DND-41 (cell line): ENCODE measurements at regions not wholly inside any gene's neighbourhood (a gene's known extent, or its start where the extent isn't known, plus 50 kb on each side); places are given as distances from the start of the nearest gene placed in this dataset.

Source experiments
- ATAC-seq: fragments of 200-7000 bp; cut with Tn5 transposase; 3 replicates; pipeline ENCODE4 v1.9.1; 2021; ENCODE audit warnings: low read depth; ENCODE audit not compliant: insufficient read depth
- DNase-seq: peaks from one replicate; pipeline ENCODE4 v3.0.0-alpha.2; 2020
- H2AFZ ChIP-seq: 2 replicates; pipeline ENCODE4 v1.6.0; 2012; ENCODE audit warnings: low read depth, low read length
- H3K27ac ChIP-seq: 2 replicates; pipeline ENCODE4 v1.5.1; 2012; ENCODE audit warnings: low read length, inconsistent platforms
- H3K27me3 ChIP-seq: fragments of 200-600 bp; sonication (generic); 2 replicates; pipeline ENCODE4 v1.6.0; 2012; ENCODE audit warnings: low read length, mild to moderate bottlenecking, inconsistent platforms; ENCODE audit not compliant: insufficient read depth, poor library complexity
- H3K36me3 ChIP-seq: 2 replicates; pipeline ENCODE4 v1.5.1; 2012; ENCODE audit warnings: low read length, inconsistent platforms; ENCODE audit not compliant: insufficient read depth
- H3K4me1 ChIP-seq: 2 replicates; pipeline ENCODE4 v1.5.1; 2012; ENCODE audit warnings: mild to moderate bottlenecking, low read length; ENCODE audit not compliant: insufficient read depth
- H3K4me2 ChIP-seq: 2 replicates; pipeline ENCODE4 v1.6.0; 2012; ENCODE audit warnings: mild to moderate bottlenecking, moderate library complexity, low read length, inconsistent platforms; ENCODE audit not compliant: insufficient read depth
- H3K4me3 ChIP-seq, 2 experiments: fragments of 200-600 bp in 1 of 2; shearing (Covaris generic) in 1 of 2; 2 replicates each; pipeline ENCODE4 v1.5.1; 2012 to 2016; ENCODE audit warnings: inconsistent platforms in 2 of 2, low read length in 2 of 2, mild to moderate bottlenecking in 2 of 2, low read depth in 1 of 2, moderate library complexity in 1 of 2
- H3K79me2 ChIP-seq: 2 replicates; pipeline ENCODE4 v1.6.0; 2012; ENCODE audit warnings: low read length, inconsistent platforms; ENCODE audit not compliant: insufficient read depth
- H3K9ac ChIP-seq: 2 replicates; pipeline ENCODE4 v1.6.0; 2012; ENCODE audit warnings: low read depth, mild to moderate bottlenecking, inconsistent platforms, low read length, moderate library complexity
- H3K9me3 ChIP-seq: 2 replicates; pipeline ENCODE4 v1.5.1; 2012; ENCODE audit warnings: low read length, moderate library complexity, mild to moderate bottlenecking, inconsistent platforms; ENCODE audit not compliant: insufficient read depth, severe bottlenecking
- H4K20me1 ChIP-seq: 2 replicates; pipeline ENCODE4 v1.6.0; 2012; ENCODE audit warnings: low read length; ENCODE audit not compliant: insufficient read depth
- CTCF ChIP-seq: IDR thresholded peaks from 2 replicates; pipeline ENCODE4 v1.5.1; 2012; ENCODE audit warnings: borderline replicate concordance, low read length, moderate library complexity, mild to moderate bottlenecking; ENCODE audit not compliant: poor library complexity, severe bottlenecking; ENCODE audit errors: extremely low read depth
- EZH2 ChIP-seq: IDR thresholded peaks from 3 replicates; pipeline ENCODE4 v1.6.1; 2012; ENCODE audit warnings: borderline replicate concordance, low read depth, mild to moderate bottlenecking, moderate library complexity, low read length, inconsistent platforms; ENCODE audit not compliant: severe bottlenecking

- Histone ChIP-seq H3K27ac (no peak overlapping the region; the same call in 1 of the 2 replicates), H3K4me2 (no peak overlapping the region), H3K27me3 (no peaks in the 10 kb centered on the region), H4K20me1 (no peaks in the 10 kb centered on the region), H3K4me1 (peaks cover 56% of the 10 kb centered on the region), H3K36me3 (no peaks in the 10 kb centered on the region), H2AFZ (no peak overlapping the region), H3K9ac (no peak overlapping the region), H3K79me2 (no peaks in the 10 kb centered on the region), H3K4me3 (no peak overlapping the region), H3K9me3 (no peaks in the 10 kb centered on the region)
- no peak for TF ChIP-seq EZH2
- no peak for TF ChIP-seq CTCF
- ATAC-seq (no peak), DNase-seq (no peak)
Observed at GRCh38 chr12:46455648-46456352, 83.2 kb upstream of the SLC38A2 start.

- no peak overlapping the region for H3K9ac ChIP-seq
- H3K36me3 ChIP-seq, result no peaks in the 10 kb centered on the region
- H2AFZ ChIP-seq, result no peak overlapping the region
- ATAC-seq (peak; percentile 35; the same call in 2 of the 3 replicates), DNase-seq (no peak)
- H3K27ac ChIP-seq, result no peak overlapping the region
- no peaks in the 10 kb centered on the region for H3K27me3 ChIP-seq
- peaks cover 52% of the 10 kb centered on the region for H3K4me1 ChIP-seq
- H4K20me1 ChIP-seq, result no peaks in the 10 kb centered on the region
- H3K9me3 ChIP-seq, result no peaks in the 10 kb centered on the region
- H3K4me3 ChIP-seq, result no peak overlapping the region
- no peak for TF ChIP-seq EZH2
- TF ChIP-seq CTCF, result no peak
- no peak overlapping the region for H3K4me2 ChIP-seq
- no peaks in the 10 kb centered on the region for H3K79me2 ChIP-seq
Observed at GRCh38 chr12:46454981-46455380, 82.4 kb upstream of the SLC38A2 start.

GRCh38 chr12:46453428-46453827 is 80.9 kb upstream of the SLC38A2 start:
- Histone ChIP-seq H3K4me3 (no peak overlapping the region), H3K4me2 (no peak overlapping the region), H3K79me2 (no peaks in the 10 kb centered on the region), H3K4me1 (peaks cover 44% of the 10 kb centered on the region), H2AFZ (no peak overlapping the region), H3K9me3 (no peaks in the 10 kb centered on the region), H3K27me3 (no peaks in the 10 kb centered on the region), H3K9ac (no peak overlapping the region), H4K20me1 (no peaks in the 10 kb centered on the region), H3K27ac (no peak overlapping the region), H3K36me3 (no peaks in the 10 kb centered on the region)
- DNase-seq, result no peak
- ATAC-seq, result no peak
- TF ChIP-seq EZH2 (no peak), CTCF (no peak)

- H3K9me3 ChIP-seq, result no peaks in the 10 kb centered on the region
- no peak overlapping the region for H2AFZ ChIP-seq
- H3K4me3 ChIP-seq, result no peak overlapping the region
- DNase-seq, result no peak
- H3K79me2 ChIP-seq, result no peaks in the 10 kb centered on the region
- no peak for ATAC-seq
- H3K27me3 ChIP-seq, result no peaks in the 10 kb centered on the region
- H3K27ac ChIP-seq, result no peak overlapping the region
- H3K4me2 ChIP-seq, result no peak overlapping the region
- H3K4me1 ChIP-seq, result peaks cover 38% of the 10 kb centered on the region
- no peaks in the 10 kb centered on the region for H3K36me3 ChIP-seq
- no peak overlapping the region for H3K9ac ChIP-seq
- H4K20me1 ChIP-seq, result no peaks in the 10 kb centered on the region
- TF ChIP-seq EZH2, result no peak
- TF ChIP-seq CTCF, result no peak
Observed at GRCh38 chr12:46452776-46453175, 80.2 kb upstream of the SLC38A2 start.
